ENCODE measurements at regions not wholly inside any gene's neighbourhood (a gene's known extent, or its start where the extent isn't known, plus 50 kb on each side); places are given as distances from the start of the nearest gene placed in this dataset.

- DNase-seq: no peak
- H3K4me1 ChIP-seq (replicated peaks in 1 of 2): no peaks in the 10 kb centered on the region
- WGBS, 4 donors: 84 to 88% (median 85%) methylated on average over 1 of the region's 1 CpG
- H3K4me3 ChIP-seq: no peak overlapping the region
- no peaks in the 10 kb centered on the region for H3K27me3 ChIP-seq
- no peak overlapping the region for H3K27ac ChIP-seq
- no peak for TF ChIP-seq CTCF (IDR thresholded peaks at IDR 0.05)
- no peak for TF ChIP-seq POLR2A (IDR thresholded peaks at IDR 0.05)
- no peaks in the 10 kb centered on the region for H3K9me3 ChIP-seq (replicated peaks in 1 of 3)
- H3K36me3 ChIP-seq (replicated peaks in 1 of 2): no peaks in the 10 kb centered on the region
- intact Hi-C loops (cut with DNase I): no loop called here
These were observed 958.2 kb upstream of the ADGRB3 start for GRCh38 chr6:67676892-67677291.

- H3K9me3 ChIP-seq (replicated peaks in 1 of 3): peaks cover 0 to 3% (median 0%) of the 10 kb centered on the region in 3 donors
- no peaks in the 10 kb centered on the region for H3K4me1 ChIP-seq (replicated peaks in 1 of 2)
- no peak for TF ChIP-seq POLR2A (IDR thresholded peaks at IDR 0.05)
- TF ChIP-seq CTCF (IDR thresholded peaks at IDR 0.05): no peak
- no peak overlapping the region for H3K4me3 ChIP-seq
- H3K27ac ChIP-seq: no peak overlapping the region
- H3K36me3 ChIP-seq (replicated peaks in 1 of 2): no peaks in the 10 kb centered on the region
- intact Hi-C loops (cut with DNase I): no loop called here
- WGBS, 4 donors: 46 to 55% (median 50%) methylated on average over 2 of the region's 2 CpGs
- no peak for DNase-seq
- H3K27me3 ChIP-seq: no peaks in the 10 kb centered on the region
These were observed 967.3 kb upstream of the ADGRB3 start for GRCh38 chr6:67667637-67668422.

- Histone ChIP-seq H3K4me1 (replicated peaks in 1 of 2) (no peaks in the 10 kb centered on the region), H3K27ac (no peak overlapping the region), H3K4me3 (no peak overlapping the region), H3K36me3 (replicated peaks in 1 of 2) (no peaks in the 10 kb centered on the region), H3K27me3 (no peaks in the 10 kb centered on the region), H3K9me3 (replicated peaks in 1 of 3) (peaks cover 0 to 3% (median 0%) of the 10 kb centered on the region in 3 donors)
- 58 to 66% (median 61%) methylated on average over 4 of the region's 4 CpGs for WGBS, 4 donors
- no peak for DNase-seq
- intact Hi-C loops (cut with DNase I): no loop called here
- no peak for TF ChIP-seq POLR2A (IDR thresholded peaks at IDR 0.05)
- TF ChIP-seq CTCF (IDR thresholded peaks at IDR 0.05): no peak
These were observed 968.7 kb upstream of the ADGRB3 start for GRCh38 chr6:67666177-67666964.

GRCh38 chr6:67664942-67665341 is 970.1 kb upstream of the ADGRB3 start:
- TF ChIP-seq CTCF (IDR thresholded peaks at IDR 0.05) (no peak), POLR2A (IDR thresholded peaks at IDR 0.05) (no peak)
- WGBS, 4 donors: 70 to 77% (median 76%) methylated on average over 5 of the region's 5 CpGs
- DNase-seq: no peak
- no peaks in the 10 kb centered on the region for H3K9me3 ChIP-seq (replicated peaks in 1 of 3)
- H3K4me1 ChIP-seq (replicated peaks in 1 of 2): no peaks in the 10 kb centered on the region
- no peaks in the 10 kb centered on the region for H3K36me3 ChIP-seq (replicated peaks in 1 of 2)
- intact Hi-C loops (cut with DNase I): no loop called here
- H3K4me3 ChIP-seq: no peak overlapping the region
- H3K27ac ChIP-seq: no peak overlapping the region
- no peaks in the 10 kb centered on the region for H3K27me3 ChIP-seq
